ENCODE measurements at regions not wholly inside any gene's neighbourhood (a gene's known extent, or its start where the extent isn't known, plus 50 kb on each side); places are given as distances from the start of the nearest gene placed in this dataset.

- Histone ChIP-seq H3K27me3 (ENCODE audit: control insufficient read depth, insufficient read depth, low read length) (no peaks in the 10 kb centered on the region), H3K4me3 (ENCODE audit: low read depth, low read length) (no peak overlapping the region), H3K36me3 (ENCODE audit: control insufficient read depth, insufficient read depth, low read length) (no peaks in the 10 kb centered on the region)
- DNase-seq (ENCODE audit: low read depth): no peak
- TF ChIP-seq, protein P1, sequence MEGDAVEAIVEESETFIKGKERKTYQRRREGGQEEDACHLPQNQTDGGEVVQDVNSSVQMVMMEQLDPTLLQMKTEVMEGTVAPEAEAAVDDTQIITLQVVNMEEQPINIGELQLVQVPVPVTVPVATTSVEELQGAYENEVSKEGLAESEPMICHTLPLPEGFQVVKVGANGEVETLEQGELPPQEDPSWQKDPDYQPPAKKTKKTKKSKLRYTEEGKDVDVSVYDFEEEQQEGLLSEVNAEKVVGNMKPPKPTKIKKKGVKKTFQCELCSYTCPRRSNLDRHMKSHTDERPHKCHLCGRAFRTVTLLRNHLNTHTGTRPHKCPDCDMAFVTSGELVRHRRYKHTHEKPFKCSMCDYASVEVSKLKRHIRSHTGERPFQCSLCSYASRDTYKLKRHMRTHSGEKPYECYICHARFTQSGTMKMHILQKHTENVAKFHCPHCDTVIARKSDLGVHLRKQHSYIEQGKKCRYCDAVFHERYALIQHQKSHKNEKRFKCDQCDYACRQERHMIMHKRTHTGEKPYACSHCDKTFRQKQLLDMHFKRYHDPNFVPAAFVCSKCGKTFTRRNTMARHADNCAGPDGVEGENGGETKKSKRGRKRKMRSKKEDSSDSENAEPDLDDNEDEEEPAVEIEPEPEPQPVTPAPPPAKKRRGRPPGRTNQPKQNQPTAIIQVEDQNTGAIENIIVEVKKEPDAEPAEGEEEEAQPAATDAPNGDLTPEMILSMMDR (IDR thresholded peaks at IDR 0.05; ENCODE audit: insufficient read depth, low read length, poor library complexity, severe bottlenecking): no peak
These were observed 422.2 kb upstream of the FSIP2 start for GRCh38 chr2:185316383-185316782.

DNA sequence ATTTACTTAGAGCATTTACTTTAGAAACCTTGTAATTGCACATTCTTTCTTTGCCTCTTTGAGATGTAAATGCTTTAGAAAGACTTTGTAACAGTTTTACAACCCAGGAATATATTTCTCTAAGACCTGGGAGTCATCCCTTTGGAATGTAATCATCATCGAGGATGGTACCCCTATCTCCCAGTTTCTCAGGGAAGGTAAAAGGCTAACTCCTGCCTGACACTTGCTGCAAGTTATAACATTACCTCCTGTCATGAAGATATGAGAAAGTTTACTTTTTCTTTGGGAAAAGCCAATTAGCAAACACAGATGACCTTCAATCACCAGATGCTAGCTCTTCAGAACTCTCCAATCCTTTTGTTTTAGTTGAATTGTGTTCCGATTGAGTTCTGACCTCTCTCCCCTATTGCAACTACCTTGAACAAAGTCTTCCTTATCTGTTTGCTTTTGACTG, 420.3 kb upstream of the FSIP2 start:
- Histone ChIP-seq H3K4me3 (ENCODE audit: low read depth, low read length) (no peak overlapping the region), H3K27me3 (ENCODE audit: control insufficient read depth, insufficient read depth, low read length) (no peaks in the 10 kb centered on the region), H3K36me3 (ENCODE audit: control insufficient read depth, insufficient read depth, low read length) (no peaks in the 10 kb centered on the region)
- TF ChIP-seq, protein P1 (IDR thresholded peaks at IDR 0.05; ENCODE audit: insufficient read depth, low read length, poor library complexity, severe bottlenecking): no peak
- DNase-seq (ENCODE audit: low read depth): no peak

- H3K4me3 ChIP-seq (ENCODE audit: low read depth, low read length): no peak overlapping the region
- TF ChIP-seq, protein P1 (IDR thresholded peaks at IDR 0.05; ENCODE audit: insufficient read depth, low read length, poor library complexity, severe bottlenecking): no peak
- DNase-seq (ENCODE audit: low read depth): no peak
These were observed 402.7 kb upstream of the FSIP2 start for GRCh38 chr2:185335879-185336278.

GRCh38 chr2:185337033-185337432, 401.6 kb upstream of the FSIP2 start:
- DNase-seq (ENCODE audit: low read depth): no peak
- H3K36me3 ChIP-seq (ENCODE audit: control insufficient read depth, insufficient read depth, low read length): no peaks in the 10 kb centered on the region
- no peak overlapping the region for H3K4me3 ChIP-seq (ENCODE audit: low read depth, low read length)
- no peaks in the 10 kb centered on the region for H3K27me3 ChIP-seq (ENCODE audit: control insufficient read depth, insufficient read depth, low read length)
- TF ChIP-seq, protein P1 (IDR thresholded peaks at IDR 0.05; ENCODE audit: insufficient read depth, low read length, poor library complexity, severe bottlenecking): no peak

More at GRCh38 chr2:185335879-185336278, 402.7 kb upstream of the FSIP2 start:
- Histone ChIP-seq H3K27me3 (ENCODE audit: control insufficient read depth, insufficient read depth, low read length) (no peaks in the 10 kb centered on the region), H3K36me3 (ENCODE audit: control insufficient read depth, insufficient read depth, low read length) (no peaks in the 10 kb centered on the region)

GRCh38 chr2:185338104-185338503, 400.5 kb upstream of the FSIP2 start:
- Histone ChIP-seq H3K36me3 (ENCODE audit: control insufficient read depth, insufficient read depth, low read length) (no peaks in the 10 kb centered on the region), H3K4me3 (ENCODE audit: low read depth, low read length) (no peak overlapping the region), H3K27me3 (ENCODE audit: control insufficient read depth, insufficient read depth, low read length) (no peaks in the 10 kb centered on the region)
- TF ChIP-seq, protein P1 (IDR thresholded peaks at IDR 0.05; ENCODE audit: insufficient read depth, low read length, poor library complexity, severe bottlenecking): no peak
- no peak for DNase-seq (ENCODE audit: low read depth)

DNA sequence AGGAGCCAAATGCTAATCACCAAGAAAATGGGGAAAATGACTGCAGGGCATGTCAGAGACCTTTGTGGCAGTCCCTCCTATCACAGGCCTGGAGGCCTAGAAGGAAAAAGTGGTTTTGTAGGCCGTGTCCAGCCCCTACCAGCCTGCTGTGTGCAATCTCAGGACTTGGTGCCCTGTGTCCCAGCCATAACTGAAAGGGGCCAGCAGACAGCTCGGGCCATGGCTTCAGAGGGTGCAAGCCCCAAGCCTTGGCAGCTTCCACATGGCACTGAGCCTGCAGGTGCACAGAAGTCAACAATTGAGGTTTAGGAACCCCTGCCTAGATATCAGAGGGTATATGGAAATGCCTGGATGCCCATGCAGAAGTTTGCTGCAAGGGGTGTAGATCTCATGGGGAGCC, 391.2 kb upstream of the FSIP2 start:
- no peaks in the 10 kb centered on the region for H3K36me3 ChIP-seq (ENCODE audit: control insufficient read depth, insufficient read depth, low read length)
- DNase-seq (ENCODE audit: low read depth): no peak
- H3K27me3 ChIP-seq (ENCODE audit: control insufficient read depth, insufficient read depth, low read length): no peaks in the 10 kb centered on the region

More for the DNA sequence above, 391.2 kb upstream of the FSIP2 start:
- TF ChIP-seq, protein P1 (IDR thresholded peaks at IDR 0.05; ENCODE audit: insufficient read depth, low read length, poor library complexity, severe bottlenecking): no peak
- H3K4me3 ChIP-seq (ENCODE audit: low read depth, low read length): no peak overlapping the region

Data from kidney epithelial cell (primary cell).